Panc1 (cell line): ENCODE measurements at regions not wholly inside any gene's neighbourhood (a gene's known extent, or its start where the extent isn't known, plus 50 kb on each side); places are given as distances from the start of the nearest gene placed in this dataset.

Experiments
- ATAC-seq: fragments of 200-7000 bp; cut with Tn5 transposase; 2 replicates; pipeline ENCODE4 v1.9.1; 2020; ENCODE audit warnings: mild to moderate bottlenecking, moderate library complexity
- BruUV-seq: library from RNA; stranded (reverse); fragments of 400-500 nt; replicated peaks from 2 replicates; lab custom pipeline; 2021; lab: Mats Ljungman, UMichigan
- CTCF ChIA-PET: fragments of 300-600 bp; sonication (Branson Sonifier 250); formaldehyde crosslinking; loops from one replicate; lab custom pipeline; 2022; ENCODE audit warnings: antibody characterized with exemption; lab: Charles Lee
- POLR2A ChIA-PET: fragments of 300-600 bp; sonication (Branson Sonifier 250); formaldehyde crosslinking; loops from one replicate; lab custom pipeline; 2022; ENCODE audit warnings: antibody characterized with exemption; lab: Charles Lee
- DNase-seq: peaks from one replicate; pipeline ENCODE4 v3.0.0-alpha.2; 2010; ENCODE audit warnings: low read depth, low spot score
- H3K27ac ChIP-seq: 2 replicates; pipeline ENCODE4 v1.5.1; 2011; ENCODE audit warnings: mild to moderate bottlenecking, low read length, inconsistent platforms
- H3K27me3 ChIP-seq: fragments of 200-500 bp; sonication (Bioruptor generic); 2 replicates; pipeline ENCODE4 v1.6.0; 2014; ENCODE audit warnings: low read length, inconsistent platforms; ENCODE audit not compliant: control insufficient read depth, insufficient read depth
- H3K36me3 ChIP-seq: fragments of 200-500 bp; sonication (Bioruptor generic); 2 replicates; pipeline ENCODE4 v1.5.1; 2014; ENCODE audit warnings: inconsistent platforms, mild to moderate bottlenecking, low read length, moderate library complexity; ENCODE audit not compliant: control insufficient read depth, insufficient read depth
- H3K4me1 ChIP-seq: 2 replicates; pipeline ENCODE4 v1.5.1; 2011; ENCODE audit warnings: inconsistent platforms, mild to moderate bottlenecking, low read length, moderate library complexity; ENCODE audit not compliant: control insufficient read depth, insufficient read depth
- H3K4me3 ChIP-seq, 2 experiments: 2 replicates each; pipeline ENCODE4 v1.5.1; 2011 to 2012; ENCODE audit warnings: low read depth in 2 of 2, low read length in 2 of 2, mild to moderate bottlenecking in 2 of 2, inconsistent platforms in 1 of 2, moderate library complexity in 1 of 2
- H3K9me3 ChIP-seq: fragments of 200-500 bp; sonication (Bioruptor generic); 2 replicates; pipeline ENCODE4 v1.5.1; 2014; ENCODE audit warnings: low read depth, mild to moderate bottlenecking, inconsistent platforms, low read length, moderate library complexity; ENCODE audit not compliant: control insufficient read depth, insufficient read depth
- POLR2AphosphoS5 ChIP-seq: IDR thresholded peaks from 2 replicates; pipeline ENCODE4 v1.6.1; 2012; ENCODE audit warnings: mild to moderate bottlenecking, low read depth, low read length, moderate library complexity
- SIN3A ChIP-seq: IDR thresholded peaks from 2 replicates; pipeline ENCODE4 v1.6.1; 2012; ENCODE audit warnings: low read depth, mild to moderate bottlenecking, low read length, moderate library complexity, borderline replicate concordance; ENCODE audit not compliant: insufficient read depth
- TCF7L2 ChIP-seq: IDR thresholded peaks from 2 replicates; pipeline ENCODE4 v1.6.1; 2011; ENCODE audit warnings: mild to moderate bottlenecking, low read depth, low read length, inconsistent platforms
- in situ Hi-C: cut with HindIII; loops from 2 replicates; pipeline ENCODE4 v1.10.0; 2016; ENCODE audit warnings: low sequenced_read_pairs, low pct_unique_long_range_greater_than_20kb
- intact Hi-C: fragments of 100-400 bp; cut with micrococcal nuclease; formaldehyde crosslinking; loops from one replicate; pipeline ENCODE4 v1.10.0; 2022; ENCODE audit not compliant: unreplicated experiment
- TF ChIP-seq, protein P1 (sequence below): fragments of 450-650 bp; IDR thresholded peaks from 2 replicates; pipeline ENCODE4 v1.5.1; 2017; ENCODE audit warnings: mild to moderate bottlenecking
- TF ChIP-seq, protein P2 (sequence below), 2 experiments: IDR thresholded peaks; 2 replicates each; pipeline ENCODE4 v1.6.1; 2011 to 2012; ENCODE audit warnings: low read depth in 2 of 2, control low read depth in 1 of 2, low read length in 1 of 2, mild to moderate bottlenecking in 1 of 2, moderate library complexity in 1 of 2; ENCODE audit not compliant: insufficient read depth in 1 of 2

DNA sequence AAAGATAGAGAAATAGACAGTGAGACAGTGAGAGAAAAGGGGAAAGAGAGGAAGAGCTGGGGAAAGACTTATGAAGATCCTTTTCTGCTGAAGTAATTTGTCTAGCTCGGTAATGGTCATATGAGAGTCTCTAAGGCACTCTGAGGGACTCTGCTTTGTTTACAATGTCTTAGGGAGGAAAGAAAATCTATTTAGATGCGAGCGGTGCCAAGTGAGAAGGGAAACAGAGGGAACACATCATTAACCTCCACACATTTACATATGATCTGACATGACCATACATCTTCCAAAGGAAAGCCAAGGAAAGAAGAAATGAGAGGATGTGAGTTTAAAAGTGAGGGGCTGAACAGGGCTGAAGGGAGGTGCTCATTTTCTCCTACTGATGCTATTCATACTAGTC lies 862.3 kb upstream of the CITED2 start:
- in situ Hi-C loops (no loop called here), intact Hi-C loops (no loop called here)
- ATAC-seq (no peak), DNase-seq (no peak)
- no TSS peak for BruUV-seq
- no peak overlapping the region for H3K4me3 ChIP-seq
- TF ChIP-seq, protein P1, sequence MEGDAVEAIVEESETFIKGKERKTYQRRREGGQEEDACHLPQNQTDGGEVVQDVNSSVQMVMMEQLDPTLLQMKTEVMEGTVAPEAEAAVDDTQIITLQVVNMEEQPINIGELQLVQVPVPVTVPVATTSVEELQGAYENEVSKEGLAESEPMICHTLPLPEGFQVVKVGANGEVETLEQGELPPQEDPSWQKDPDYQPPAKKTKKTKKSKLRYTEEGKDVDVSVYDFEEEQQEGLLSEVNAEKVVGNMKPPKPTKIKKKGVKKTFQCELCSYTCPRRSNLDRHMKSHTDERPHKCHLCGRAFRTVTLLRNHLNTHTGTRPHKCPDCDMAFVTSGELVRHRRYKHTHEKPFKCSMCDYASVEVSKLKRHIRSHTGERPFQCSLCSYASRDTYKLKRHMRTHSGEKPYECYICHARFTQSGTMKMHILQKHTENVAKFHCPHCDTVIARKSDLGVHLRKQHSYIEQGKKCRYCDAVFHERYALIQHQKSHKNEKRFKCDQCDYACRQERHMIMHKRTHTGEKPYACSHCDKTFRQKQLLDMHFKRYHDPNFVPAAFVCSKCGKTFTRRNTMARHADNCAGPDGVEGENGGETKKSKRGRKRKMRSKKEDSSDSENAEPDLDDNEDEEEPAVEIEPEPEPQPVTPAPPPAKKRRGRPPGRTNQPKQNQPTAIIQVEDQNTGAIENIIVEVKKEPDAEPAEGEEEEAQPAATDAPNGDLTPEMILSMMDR, result no peak
- no peaks in the 10 kb centered on the region for H3K4me1 ChIP-seq
- ChIA-PET POLR2A (no interaction called here), CTCF (no interaction called here)
- no peak overlapping the region for H3K27ac ChIP-seq
- no peaks in the 10 kb centered on the region for H3K27me3 ChIP-seq
- no peaks in the 10 kb centered on the region for H3K36me3 ChIP-seq
- H3K9me3 ChIP-seq, result no peaks in the 10 kb centered on the region

DNA sequence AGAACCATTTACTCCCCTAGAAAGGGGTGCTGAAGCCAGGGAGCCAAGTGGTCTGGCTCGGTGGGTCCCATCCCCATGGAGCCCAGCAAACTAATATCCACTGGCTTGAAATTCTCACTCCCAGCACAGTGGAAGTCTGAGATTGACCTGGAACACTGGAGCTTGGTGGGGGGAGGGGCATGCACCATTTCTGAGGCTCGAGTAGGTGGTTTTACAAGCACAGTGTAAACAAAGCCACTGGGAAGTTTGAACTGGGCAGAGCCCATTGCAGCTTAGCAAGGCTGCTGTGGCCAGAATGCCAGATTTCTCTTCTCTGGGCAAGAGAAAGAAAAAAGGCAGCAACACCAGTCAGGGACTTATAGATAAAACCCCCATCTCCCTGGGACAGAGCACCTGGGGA lies 855.8 kb upstream of the CITED2 start:
- Histone ChIP-seq H3K4me1 (no peaks in the 10 kb centered on the region), H3K27me3 (no peaks in the 10 kb centered on the region), H3K4me3 (no peak overlapping the region), H3K27ac (no peak overlapping the region), H3K36me3 (no peaks in the 10 kb centered on the region), H3K9me3 (no peaks in the 10 kb centered on the region)
- ATAC-seq (no peak), DNase-seq (no peak)
- ChIA-PET POLR2A (interaction anchor here (0.6 kb wide), 1 partner anchor 17 kb away, joined by 9 read pairs; no protein-coding TSS in a partner anchor), CTCF (no interaction called here)
- in situ Hi-C loops, result no loop called here
- intact Hi-C loops, result no loop called here
- TF ChIP-seq SIN3A (no peak), POLR2AphosphoS5 (no peak), TCF7L2 (no peak)
- TF ChIP-seq, protein P1, result no peak
- TF ChIP-seq, protein P2, sequence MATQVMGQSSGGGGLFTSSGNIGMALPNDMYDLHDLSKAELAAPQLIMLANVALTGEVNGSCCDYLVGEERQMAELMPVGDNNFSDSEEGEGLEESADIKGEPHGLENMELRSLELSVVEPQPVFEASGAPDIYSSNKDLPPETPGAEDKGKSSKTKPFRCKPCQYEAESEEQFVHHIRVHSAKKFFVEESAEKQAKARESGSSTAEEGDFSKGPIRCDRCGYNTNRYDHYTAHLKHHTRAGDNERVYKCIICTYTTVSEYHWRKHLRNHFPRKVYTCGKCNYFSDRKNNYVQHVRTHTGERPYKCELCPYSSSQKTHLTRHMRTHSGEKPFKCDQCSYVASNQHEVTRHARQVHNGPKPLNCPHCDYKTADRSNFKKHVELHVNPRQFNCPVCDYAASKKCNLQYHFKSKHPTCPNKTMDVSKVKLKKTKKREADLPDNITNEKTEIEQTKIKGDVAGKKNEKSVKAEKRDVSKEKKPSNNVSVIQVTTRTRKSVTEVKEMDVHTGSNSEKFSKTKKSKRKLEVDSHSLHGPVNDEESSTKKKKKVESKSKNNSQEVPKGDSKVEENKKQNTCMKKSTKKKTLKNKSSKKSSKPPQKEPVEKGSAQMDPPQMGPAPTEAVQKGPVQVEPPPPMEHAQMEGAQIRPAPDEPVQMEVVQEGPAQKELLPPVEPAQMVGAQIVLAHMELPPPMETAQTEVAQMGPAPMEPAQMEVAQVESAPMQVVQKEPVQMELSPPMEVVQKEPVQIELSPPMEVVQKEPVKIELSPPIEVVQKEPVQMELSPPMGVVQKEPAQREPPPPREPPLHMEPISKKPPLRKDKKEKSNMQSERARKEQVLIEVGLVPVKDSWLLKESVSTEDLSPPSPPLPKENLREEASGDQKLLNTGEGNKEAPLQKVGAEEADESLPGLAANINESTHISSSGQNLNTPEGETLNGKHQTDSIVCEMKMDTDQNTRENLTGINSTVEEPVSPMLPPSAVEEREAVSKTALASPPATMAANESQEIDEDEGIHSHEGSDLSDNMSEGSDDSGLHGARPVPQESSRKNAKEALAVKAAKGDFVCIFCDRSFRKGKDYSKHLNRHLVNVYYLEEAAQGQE (IDR thresholded peaks at IDR 0.05; ENCODE audit: insufficient read depth in 1 of 2, low read depth in 2 of 2, low read length in 1 of 2), result no peak
- BruUV-seq, result no TSS peak

DNA sequence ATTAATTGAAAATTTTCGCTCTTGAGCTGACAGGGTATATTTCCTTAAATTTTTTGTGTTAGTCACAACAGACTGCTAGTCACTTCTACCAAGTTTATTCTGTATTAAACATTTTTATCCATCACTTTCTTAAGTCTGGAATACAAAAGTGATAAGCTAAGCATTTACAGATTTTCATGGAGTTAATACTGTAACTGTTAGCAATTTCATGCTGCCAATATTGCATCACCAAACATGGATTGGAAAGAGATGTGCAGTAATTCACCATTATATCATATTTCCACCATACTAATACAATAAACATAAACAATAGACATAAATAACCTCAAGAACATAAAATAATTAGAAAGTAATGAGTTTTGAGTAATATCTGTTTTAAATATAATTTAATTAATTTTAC lies 854.0 kb upstream of the CITED2 start:
- no peak for ATAC-seq
- intact Hi-C loops, result no loop called here
- TF ChIP-seq POLR2AphosphoS5, result no peak
- TF ChIP-seq, protein P2 (IDR thresholded peaks at IDR 0.05; ENCODE audit: insufficient read depth in 1 of 2, low read depth in 2 of 2, low read length in 1 of 2), result no peak
- TF ChIP-seq SIN3A, result no peak
- TF ChIP-seq, protein P1, result no peak
- no peak for TF ChIP-seq TCF7L2
- no peak overlapping the region for H3K4me3 ChIP-seq
- no TSS peak for BruUV-seq
- POLR2A ChIA-PET, result no interaction called here
- H3K36me3 ChIP-seq, result no peaks in the 10 kb centered on the region
- H3K27ac ChIP-seq, result no peak overlapping the region
- no peaks in the 10 kb centered on the region for H3K27me3 ChIP-seq
- no peak for DNase-seq
- CTCF ChIA-PET, result no interaction called here
- H3K4me1 ChIP-seq, result no peaks in the 10 kb centered on the region
- no peaks in the 10 kb centered on the region for H3K9me3 ChIP-seq
- in situ Hi-C loops, result no loop called here
